Tibial nerve (tissue), 4 donors: ENCODE measurements at regions not wholly inside any gene's neighbourhood (a gene's known extent, or its start where the extent isn't known, plus 50 kb on each side); places are given as distances from the start of the nearest gene placed in this dataset.
"Not testable (repeated sequence)": the region's sequence is repeated elsewhere in the genome, so short reads cannot be mapped to it uniquely, and the experiment has no call there.

Experiments
- DNase-seq, 2 donors: peaks; one replicate each; pipeline ENCODE4 v3.0.0-alpha.2; 2019; ENCODE audit warnings: low spot score in 2 of 2
- H3K27ac ChIP-seq, 4 donors: fragments of 200-600 bp; sonication (generic) in 3 of 4; one replicate each; pipeline ENCODE4 v1.5.1; 2017 to 2019; ENCODE audit warnings: mild to moderate bottlenecking in 1 of 4
- H3K27me3 ChIP-seq, 2 donors: fragments of 200-600 bp; sonication (generic) in 1 of 2; one replicate each; pipeline versions ENCODE4 v1.5.1 to v1.6.0; 2017 to 2019
- H3K36me3 ChIP-seq, 3 donors: fragments of 200-600 bp; sonication (generic); one replicate each; pipeline ENCODE4 v1.5.1; 2018 to 2019
- H3K4me1 ChIP-seq, 4 donors: fragments of 200-600 bp; sonication (generic) in 3 of 4; one replicate each; pipeline ENCODE4 v1.5.1; 2017 to 2019
- H3K4me3 ChIP-seq, 4 donors: fragments of 200-600 bp; sonication (generic) in 3 of 4; one replicate each; pipeline ENCODE4 v1.5.1; 2017 to 2019; ENCODE audit warnings: mild to moderate bottlenecking in 1 of 4, moderate library complexity in 1 of 4
- H3K9me3 ChIP-seq, 4 donors: fragments of 200-600 bp; sonication (generic) in 3 of 4; one replicate each; pipeline ENCODE4 v1.5.1; 2017 to 2019
- CTCF ChIP-seq, 5 experiments: fragments of 200-600 bp in 3 of 5; fragments of 450-650 bp in 2 of 5; sonication (generic) in 3 of 5; IDR thresholded peaks; one replicate each; pipeline ENCODE4 v1.5.1; 2016 to 2019; ENCODE audit warnings: antibody characterized with exemption in 5 of 5, mild to moderate bottlenecking in 3 of 5, moderate library complexity in 2 of 5
- EP300 ChIP-seq, 2 donors: sonication (generic); formaldehyde crosslinking; IDR thresholded peaks; one replicate each; pipeline ENCODE4 v1.6.1; 2017; ENCODE audit warnings: antibody characterized with exemption in 2 of 2, mild to moderate bottlenecking in 1 of 2
- POLR2A ChIP-seq, 2 donors: fragments of 450-650 bp; IDR thresholded peaks; one replicate each; pipeline ENCODE4 v1.6.1; 2017; ENCODE audit warnings: antibody characterized with exemption in 2 of 2, mild to moderate bottlenecking in 2 of 2, moderate library complexity in 2 of 2
- WGBS, 2 donors: methylation state at CpG; one replicate each; pipeline ENCODE4 v1.1.5; 2018; 5-methylcytosine and 5-hydroxymethylcytosine counted together

- TF ChIP-seq POLR2A (IDR thresholded peaks at IDR 0.05) (no peak), CTCF (IDR thresholded peaks at IDR 0.05) (no peak), EP300 (IDR thresholded peaks at IDR 0.05) (no peak)
Observed at GRCh38 chr2:240258685-240259084, 118.2 kb upstream of the OTOS start.

GRCh38 chr2:240259201-240259923 lies 118.9 kb upstream of the OTOS start:
- WGBS, 2 donors = 48 to 59% methylated on average over 16 to 17 of the region's 17 CpGs
- Histone ChIP-seq H3K27me3 (no peaks in the 10 kb centered on the region), H3K9me3 (peaks cover 0 to 15% (median 0%) of the 10 kb centered on the region in 4 donors), H3K4me1 (peaks cover 0 to 20% (median 5%) of the 10 kb centered on the region in 4 donors), H3K4me3 (no peak overlapping the region), H3K27ac (peak overlapping the region; percentile 57 to 91 (median 80)), H3K36me3 (no peaks in the 10 kb centered on the region)
- DNase-seq = no peak
- TF ChIP-seq EP300 (IDR thresholded peaks at IDR 0.05) (peak; percentile 20 to 57), CTCF (IDR thresholded peaks at IDR 0.05) (no peak)

More at GRCh38 chr2:240258685-240259084, 118.2 kb upstream of the OTOS start:
- DNase-seq = no peak
- H3K27me3 ChIP-seq = no peaks in the 10 kb centered on the region
- peak overlapping the region; percentile 57 to 91 (median 80) for H3K27ac ChIP-seq
- H3K36me3 ChIP-seq = no peaks in the 10 kb centered on the region
- WGBS, 2 donors = 80% methylated on average over 4 of the region's 10 CpGs; no CpG with 5 or more reads in 1 of the 2 donors
- H3K9me3 ChIP-seq = peaks cover 0 to 15% (median 0%) of the 10 kb centered on the region in 4 donors
- no peak overlapping the region for H3K4me3 ChIP-seq
- H3K4me1 ChIP-seq = peaks cover 0 to 20% (median 5%) of the 10 kb centered on the region in 4 donors

- Histone ChIP-seq H3K4me1 (peaks cover 0 to 20% (median 5%) of the 10 kb centered on the region in 4 donors), H3K36me3 (no peaks in the 10 kb centered on the region), H3K27ac (peak overlapping the region in 3 of 4 donors; percentile 74 to 91 (median 85)), H3K27me3 (no peaks in the 10 kb centered on the region), H3K4me3 (no peak overlapping the region), H3K9me3 (peaks cover 0 to 15% (median 0%) of the 10 kb centered on the region in 4 donors)
- TF ChIP-seq CTCF (IDR thresholded peaks at IDR 0.05) = no peak
- no peak for TF ChIP-seq EP300 (IDR thresholded peaks at IDR 0.05)
- TF ChIP-seq POLR2A (IDR thresholded peaks at IDR 0.05) = no peak
- no peak for DNase-seq
- WGBS, 2 donors = 68 to 100% methylated on average over 1 to 7 of the region's 7 CpGs
Observed at GRCh38 chr2:240259924-240260529, 119.6 kb upstream of the OTOS start.

- peak overlapping the region in 1 of 4 donors; percentile 85 for H3K27ac ChIP-seq
- no peak for TF ChIP-seq EP300 (IDR thresholded peaks at IDR 0.05)
- no peak for TF ChIP-seq CTCF (IDR thresholded peaks at IDR 0.05)
- TF ChIP-seq POLR2A (IDR thresholded peaks at IDR 0.05) = no peak
- 80 to 83% methylated on average over 4 of the region's 4 CpGs for WGBS, 2 donors
- H3K4me3 ChIP-seq = no peak overlapping the region
- no peak for DNase-seq
- H3K4me1 ChIP-seq = peaks cover 0 to 20% (median 5%) of the 10 kb centered on the region in 4 donors
- no peaks in the 10 kb centered on the region for H3K36me3 ChIP-seq
- peaks cover 0 to 15% (median 0%) of the 10 kb centered on the region in 4 donors for H3K9me3 ChIP-seq
- no peaks in the 10 kb centered on the region for H3K27me3 ChIP-seq
Observed at GRCh38 chr2:240260664-240261063, 120.2 kb upstream of the OTOS start.

GRCh38 chr2:240262578-240262977 lies 122.1 kb upstream of the OTOS start:
- DNase-seq, H3K36me3 ChIP-seq, H3K27ac ChIP-seq, H3K27me3 ChIP-seq, H3K4me3 ChIP-seq: not testable (repeated sequence)
- peaks cover 0 to 20% (median 5%) of the 10 kb centered on the region in 4 donors for H3K4me1 ChIP-seq
- H3K9me3 ChIP-seq = peaks cover 0 to 15% (median 0%) of the 10 kb centered on the region in 4 donors
- 50 to 67% methylated on average over 1 of the region's 1 CpG for WGBS, 2 donors
